MM.1S (cell line): ENCODE measurements at regions not wholly inside any gene's neighbourhood (a gene's known extent, or its start where the extent isn't known, plus 50 kb on each side); places are given as distances from the start of the nearest gene placed in this dataset.

ENCODE experiments used
- DNase-seq: peaks from one replicate; pipeline ENCODE4 v3.0.0-alpha.2; 2015
- H2AFZ ChIP-seq: fragments of 300-600 bp; sonication (generic); 2 replicates; pipeline ENCODE4 v1.6.0; 2016; ENCODE audit warnings: antibody characterized with exemption, low read length
- H3F3A ChIP-seq: fragments of 300-600 bp; sonication (generic); 2 replicates; pipeline ENCODE4 v1.6.1; 2016; ENCODE audit warnings: mild to moderate bottlenecking, antibody characterized with exemption, low read length, moderate library complexity, mixed read lengths; ENCODE audit not compliant: insufficient read depth
- H3K27ac ChIP-seq: fragments of 300-600 bp; sonication (generic); 2 replicates; pipeline ENCODE4 v1.5.1; 2016; ENCODE audit warnings: mild to moderate bottlenecking, low read length
- H3K27me3 ChIP-seq: fragments of 300-600 bp; sonication (generic); replicated peaks from 2 replicates; pipeline ENCODE4 v1.6.0; 2016; ENCODE audit warnings: low read length; ENCODE audit not compliant: insufficient read depth
- H3K36me3 ChIP-seq: fragments of 300-600 bp; sonication (generic); replicated peaks from 2 replicates; pipeline ENCODE4 v1.6.1; 2016; ENCODE audit warnings: mild to moderate bottlenecking, low read length, mixed read lengths; ENCODE audit not compliant: insufficient read depth
- H3K4me1 ChIP-seq: fragments of 300-600 bp; sonication (generic); 2 replicates; pipeline ENCODE4 v1.6.1; 2016; ENCODE audit warnings: low read length, mixed read lengths
- H3K4me2 ChIP-seq: fragments of 300-600 bp; sonication (generic); 2 replicates; pipeline ENCODE4 v1.6.0; 2016; ENCODE audit warnings: low read depth, low read length
- H3K4me3 ChIP-seq: fragments of 300-600 bp; sonication (generic); 2 replicates; pipeline ENCODE4 v1.5.1; 2016; ENCODE audit warnings: low read length, mixed read lengths
- H3K79me2 ChIP-seq: fragments of 300-600 bp; sonication (generic); 2 replicates; pipeline ENCODE4 v1.6.1; 2016; ENCODE audit warnings: mixed run types, low read length, mixed read lengths
- H3K9ac ChIP-seq: fragments of 300-600 bp; sonication (generic); 2 replicates; pipeline ENCODE4 v1.6.1; 2016; ENCODE audit warnings: low read length, mixed read lengths
- H3K9me2 ChIP-seq: fragments of 300-600 bp; sonication (generic); replicated peaks from 2 replicates; pipeline ENCODE4 v1.6.1; 2016; ENCODE audit warnings: mild to moderate bottlenecking, low read length, mixed read lengths; ENCODE audit not compliant: insufficient read depth
- H3K9me3 ChIP-seq: fragments of 300-600 bp; sonication (generic); replicated peaks from 2 replicates; pipeline ENCODE4 v1.6.1; 2016; ENCODE audit warnings: mild to moderate bottlenecking, low read length, mixed read lengths; ENCODE audit not compliant: insufficient read depth
- H4K20me1 ChIP-seq: fragments of 300-600 bp; sonication (generic); 2 replicates; pipeline ENCODE4 v1.6.1; 2016; ENCODE audit warnings: mild to moderate bottlenecking, low read length, moderate library complexity, mixed read lengths; ENCODE audit not compliant: insufficient read depth
- CTCF ChIP-seq: fragments of 300-600 bp; sonication (generic); IDR thresholded peaks from 2 replicates; pipeline ENCODE4 v1.5.1; 2016; ENCODE audit warnings: antibody characterized with exemption, low read length, mixed read lengths
- EZH2 ChIP-seq: fragments of 300-600 bp; sonication (generic); optimal IDR thresholded peaks from 2 replicates; pipeline ENCODE3; 2017; ENCODE audit warnings: low read depth, mild to moderate bottlenecking, antibody characterized with exemption, low read length, mixed read lengths
- EZH2phosphoT487 ChIP-seq: fragments of 300-600 bp; sonication (generic); IDR thresholded peaks from 2 replicates; pipeline ENCODE4 v1.6.1; 2018; ENCODE audit warnings: antibody characterized with exemption, low read length

GRCh38 chr10:109464949-109465348 lies 458.4 kb downstream of the XPNPEP1 start:
- Histone ChIP-seq H3K4me3 (no peak overlapping the region), H3K79me2 (no peaks in the 10 kb centered on the region), H4K20me1 (no peaks in the 10 kb centered on the region), H3F3A (no peaks in the 10 kb centered on the region), H3K27me3 (no peaks in the 10 kb centered on the region), H3K27ac (no peak overlapping the region), H3K9me2 (no peaks in the 10 kb centered on the region), H3K4me1 (no peaks in the 10 kb centered on the region), H3K9me3 (no peaks in the 10 kb centered on the region), H3K4me2 (no peak overlapping the region), H2AFZ (no peak overlapping the region), H3K36me3 (no peaks in the 10 kb centered on the region), H3K9ac (no peak overlapping the region)
- no peak for TF ChIP-seq EZH2
- TF ChIP-seq EZH2phosphoT487: no peak
- no peak for TF ChIP-seq CTCF
- DNase-seq: no peak

- no peaks in the 10 kb centered on the region for H3K36me3 ChIP-seq
- H3K9me2 ChIP-seq: no peaks in the 10 kb centered on the region
- no peak for DNase-seq
- H3K4me3 ChIP-seq: no peak overlapping the region
- no peaks in the 10 kb centered on the region for H3K9me3 ChIP-seq
- no peak overlapping the region for H3K27ac ChIP-seq
- H3K27me3 ChIP-seq: no peaks in the 10 kb centered on the region
- no peak overlapping the region for H3K9ac ChIP-seq
- no peaks in the 10 kb centered on the region for H4K20me1 ChIP-seq
- no peak overlapping the region for H2AFZ ChIP-seq
- no peaks in the 10 kb centered on the region for H3F3A ChIP-seq
- TF ChIP-seq EZH2phosphoT487 (no peak), CTCF (no peak), EZH2 (no peak)
- no peak overlapping the region for H3K4me2 ChIP-seq
- no peaks in the 10 kb centered on the region for H3K79me2 ChIP-seq
- no peaks in the 10 kb centered on the region for H3K4me1 ChIP-seq
These were observed 466.0 kb downstream of the XPNPEP1 start for GRCh38 chr10:109457302-109457638.

- H3K9me2 ChIP-seq: no peaks in the 10 kb centered on the region
- TF ChIP-seq EZH2: no peak
- TF ChIP-seq EZH2phosphoT487: no peak
- no peak for TF ChIP-seq CTCF
- H3K9me3 ChIP-seq: no peaks in the 10 kb centered on the region
- H3K4me1 ChIP-seq: no peaks in the 10 kb centered on the region
- no peak overlapping the region for H2AFZ ChIP-seq
- no peak for DNase-seq
- no peak overlapping the region for H3K4me3 ChIP-seq
- H3K27me3 ChIP-seq: no peaks in the 10 kb centered on the region
- no peak overlapping the region for H3K4me2 ChIP-seq
- no peak overlapping the region for H3K27ac ChIP-seq
- no peaks in the 10 kb centered on the region for H3F3A ChIP-seq
- H3K9ac ChIP-seq: no peak overlapping the region
- H4K20me1 ChIP-seq: no peaks in the 10 kb centered on the region
- H3K36me3 ChIP-seq: no peaks in the 10 kb centered on the region
- no peaks in the 10 kb centered on the region for H3K79me2 ChIP-seq
These were observed 466.6 kb downstream of the XPNPEP1 start for GRCh38 chr10:109456566-109457301.
